Endothelial cell (in vitro differentiated cells): ENCODE measurements at regions not wholly inside any gene's neighbourhood (a gene's known extent, or its start where the extent isn't known, plus 50 kb on each side); places are given as distances from the start of the nearest gene placed in this dataset.
A peak's percentile ranks its signal among the peaks of the same experiment; 100 is the strongest.
"Not testable (repeated sequence)": the region's sequence is repeated elsewhere in the genome, so short reads cannot be mapped to it uniquely, and the experiment has no call there.

Source experiments
- DNase-seq: peaks from one replicate; pipeline ENCODE4 v3.0.0; 2021; ENCODE audit warnings: low spot score
- H3K27ac Mint-ChIP-seq: one replicate; pipeline ENCODE4 v1.8.0; 2021; ENCODE audit warnings: mixed read lengths, inconsistent platforms; ENCODE audit not compliant: unreplicated experiment
- H3K27me3 Mint-ChIP-seq: one replicate; pipeline ENCODE4 v1.8.0; 2021; ENCODE audit warnings: mild to moderate bottlenecking, moderate library complexity, mixed read lengths, inconsistent platforms; ENCODE audit not compliant: unreplicated experiment
- H3K36me3 Mint-ChIP-seq: one replicate; pipeline ENCODE4 v1.8.0; 2021; ENCODE audit warnings: mild to moderate bottlenecking, low read depth, mixed read lengths, inconsistent platforms; ENCODE audit not compliant: unreplicated experiment
- H3K4me1 Mint-ChIP-seq: one replicate; pipeline ENCODE4 v1.8.0; 2021; ENCODE audit warnings: mild to moderate bottlenecking, mixed read lengths, inconsistent platforms; ENCODE audit not compliant: unreplicated experiment
- H3K4me3 Mint-ChIP-seq: one replicate; pipeline ENCODE4 v1.8.0; 2021; ENCODE audit warnings: mild to moderate bottlenecking, mixed read lengths, inconsistent platforms; ENCODE audit not compliant: unreplicated experiment
- H3K9me3 Mint-ChIP-seq: one replicate; pipeline ENCODE4 v1.8.0; 2021; ENCODE audit warnings: mixed read lengths, inconsistent platforms; ENCODE audit not compliant: unreplicated experiment
- CTCF ChIP-seq: fragments of 200-600 bp; sonication (generic); IDR thresholded peaks from one replicate; pipeline ENCODE4 v1.5.0; 2021; ENCODE audit warnings: antibody characterized with exemption; ENCODE audit not compliant: unreplicated experiment

GRCh38 chr16:5257462-5257861, 159.9 kb upstream of the EEF2KMT start:
- TF ChIP-seq CTCF = no peak
- H3K4me3 Mint-ChIP-seq = no peak overlapping the region
- H3K9me3 Mint-ChIP-seq = no peaks in the 10 kb centered on the region
- no peaks in the 10 kb centered on the region for H3K36me3 Mint-ChIP-seq
- no peak for DNase-seq
- no peak overlapping the region for H3K27ac Mint-ChIP-seq
- peaks cover 2% of the 10 kb centered on the region for H3K27me3 Mint-ChIP-seq
- H3K4me1 Mint-ChIP-seq = no peaks in the 10 kb centered on the region

GRCh38 chr16:5252791-5253190, 155.2 kb upstream of the EEF2KMT start:
- peaks cover 4% of the 10 kb centered on the region for H3K27me3 Mint-ChIP-seq
- no peaks in the 10 kb centered on the region for H3K9me3 Mint-ChIP-seq
- no peak overlapping the region for H3K4me3 Mint-ChIP-seq
- no peak overlapping the region for H3K27ac Mint-ChIP-seq
- DNase-seq = no peak
- H3K4me1 Mint-ChIP-seq = peaks cover 7% of the 10 kb centered on the region
- no peaks in the 10 kb centered on the region for H3K36me3 Mint-ChIP-seq
- TF ChIP-seq CTCF = no peak

- H3K27ac Mint-ChIP-seq, H3K4me3 Mint-ChIP-seq, H3K9me3 Mint-ChIP-seq, H3K36me3 Mint-ChIP-seq, H3K4me1 Mint-ChIP-seq, H3K27me3 Mint-ChIP-seq, DNase-seq: not testable (repeated sequence)
Observed at GRCh38 chr16:5247403-5247802, 149.8 kb upstream of the EEF2KMT start.

- not testable (repeated sequence) for DNase-seq, H3K4me3 Mint-ChIP-seq
- H3K27me3 Mint-ChIP-seq = peaks cover 12% of the 10 kb centered on the region
Observed at GRCh38 chr16:5240278-5240626, 142.7 kb upstream of the EEF2KMT start.

GRCh38 chr16:5239472-5240277, 142.1 kb upstream of the EEF2KMT start:
- H3K27me3 Mint-ChIP-seq = peaks cover 12% of the 10 kb centered on the region
- H3K36me3 Mint-ChIP-seq, H3K27ac Mint-ChIP-seq, H3K9me3 Mint-ChIP-seq, H3K4me1 Mint-ChIP-seq: not testable (repeated sequence)
- peak overlapping the region; percentile 42 for H3K4me3 Mint-ChIP-seq
- DNase-seq = peak; percentile 84
- peak; percentile 64 for TF ChIP-seq CTCF

More at GRCh38 chr16:5240278-5240626, 142.7 kb upstream of the EEF2KMT start:
- H3K9me3 Mint-ChIP-seq, H3K27ac Mint-ChIP-seq, H3K36me3 Mint-ChIP-seq, H3K4me1 Mint-ChIP-seq: not testable (repeated sequence)

GRCh38 chr16:5235119-5235518, 137.5 kb upstream of the EEF2KMT start:
- no peak overlapping the region for H3K4me3 Mint-ChIP-seq
- H3K27me3 Mint-ChIP-seq = peaks cover 11% of the 10 kb centered on the region

More at GRCh38 chr16:5235119-5235518, 137.5 kb upstream of the EEF2KMT start:
- no peak for TF ChIP-seq CTCF
- no peaks in the 10 kb centered on the region for H3K9me3 Mint-ChIP-seq
- no peaks in the 10 kb centered on the region for H3K36me3 Mint-ChIP-seq
- H3K4me1 Mint-ChIP-seq = no peaks in the 10 kb centered on the region
- H3K27ac Mint-ChIP-seq = no peak overlapping the region
- no peak for DNase-seq
